Ishikawa (cell line): ENCODE measurements at regions not wholly inside any gene's neighbourhood (a gene's known extent, or its start where the extent isn't known, plus 50 kb on each side); places are given as distances from the start of the nearest gene placed in this dataset.

Source experiments
- CREB1 ChIP-seq: IDR thresholded peaks from 2 replicates; pipeline ENCODE4 v1.6.1; 2012; ENCODE audit warnings: low read depth
- EGR1 ChIP-seq: IDR thresholded peaks from 2 replicates; pipeline ENCODE4 v1.6.1; 2012
- EP300 ChIP-seq: IDR thresholded peaks from 2 replicates; pipeline ENCODE4 v1.6.1; 2012; ENCODE audit warnings: borderline replicate concordance
- NFIC ChIP-seq: IDR thresholded peaks from 2 replicates; pipeline ENCODE4 v1.6.1; 2012
- RAD21 ChIP-seq: IDR thresholded peaks from 2 replicates; pipeline ENCODE4 v1.6.1; 2012; ENCODE audit warnings: low read depth
- TAF1 ChIP-seq: IDR thresholded peaks from 2 replicates; pipeline ENCODE4 v1.6.1; 2012; ENCODE audit warnings: low read depth, mild to moderate bottlenecking
- TEAD4 ChIP-seq: IDR thresholded peaks from 2 replicates; pipeline ENCODE4 v1.6.1; 2012
- YY1 ChIP-seq: IDR thresholded peaks from 2 replicates; pipeline ENCODE4 v1.6.1; 2012; ENCODE audit warnings: low read depth
- TF ChIP-seq, protein P1 (sequence below): IDR thresholded peaks from 2 replicates; pipeline ENCODE4 v1.6.1; 2012
- TF ChIP-seq, protein P2 (sequence below): IDR thresholded peaks from 2 replicates; pipeline ENCODE4 v1.6.1; 2012
- TF ChIP-seq, protein P3 (sequence below): IDR thresholded peaks from 2 replicates; pipeline ENCODE4 v1.6.1; 2012; ENCODE audit warnings: low read depth, mild to moderate bottlenecking

GRCh38 chr4:176568238-176568637, 224.5 kb downstream of the VEGFC start:
- TF ChIP-seq YY1 (no peak), TAF1 (no peak), RAD21 (no peak), NFIC (no peak), EGR1 (no peak), EP300 (no peak), CREB1 (no peak), TEAD4 (no peak)
- TF ChIP-seq, protein P1, sequence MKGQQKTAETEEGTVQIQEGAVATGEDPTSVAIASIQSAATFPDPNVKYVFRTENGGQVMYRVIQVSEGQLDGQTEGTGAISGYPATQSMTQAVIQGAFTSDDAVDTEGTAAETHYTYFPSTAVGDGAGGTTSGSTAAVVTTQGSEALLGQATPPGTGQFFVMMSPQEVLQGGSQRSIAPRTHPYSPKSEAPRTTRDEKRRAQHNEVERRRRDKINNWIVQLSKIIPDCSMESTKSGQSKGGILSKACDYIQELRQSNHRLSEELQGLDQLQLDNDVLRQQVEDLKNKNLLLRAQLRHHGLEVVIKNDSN: no peak
- TF ChIP-seq, protein P2, sequence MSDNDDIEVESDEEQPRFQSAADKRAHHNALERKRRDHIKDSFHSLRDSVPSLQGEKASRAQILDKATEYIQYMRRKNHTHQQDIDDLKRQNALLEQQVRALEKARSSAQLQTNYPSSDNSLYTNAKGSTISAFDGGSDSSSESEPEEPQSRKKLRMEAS: no peak
- TF ChIP-seq, protein P3, sequence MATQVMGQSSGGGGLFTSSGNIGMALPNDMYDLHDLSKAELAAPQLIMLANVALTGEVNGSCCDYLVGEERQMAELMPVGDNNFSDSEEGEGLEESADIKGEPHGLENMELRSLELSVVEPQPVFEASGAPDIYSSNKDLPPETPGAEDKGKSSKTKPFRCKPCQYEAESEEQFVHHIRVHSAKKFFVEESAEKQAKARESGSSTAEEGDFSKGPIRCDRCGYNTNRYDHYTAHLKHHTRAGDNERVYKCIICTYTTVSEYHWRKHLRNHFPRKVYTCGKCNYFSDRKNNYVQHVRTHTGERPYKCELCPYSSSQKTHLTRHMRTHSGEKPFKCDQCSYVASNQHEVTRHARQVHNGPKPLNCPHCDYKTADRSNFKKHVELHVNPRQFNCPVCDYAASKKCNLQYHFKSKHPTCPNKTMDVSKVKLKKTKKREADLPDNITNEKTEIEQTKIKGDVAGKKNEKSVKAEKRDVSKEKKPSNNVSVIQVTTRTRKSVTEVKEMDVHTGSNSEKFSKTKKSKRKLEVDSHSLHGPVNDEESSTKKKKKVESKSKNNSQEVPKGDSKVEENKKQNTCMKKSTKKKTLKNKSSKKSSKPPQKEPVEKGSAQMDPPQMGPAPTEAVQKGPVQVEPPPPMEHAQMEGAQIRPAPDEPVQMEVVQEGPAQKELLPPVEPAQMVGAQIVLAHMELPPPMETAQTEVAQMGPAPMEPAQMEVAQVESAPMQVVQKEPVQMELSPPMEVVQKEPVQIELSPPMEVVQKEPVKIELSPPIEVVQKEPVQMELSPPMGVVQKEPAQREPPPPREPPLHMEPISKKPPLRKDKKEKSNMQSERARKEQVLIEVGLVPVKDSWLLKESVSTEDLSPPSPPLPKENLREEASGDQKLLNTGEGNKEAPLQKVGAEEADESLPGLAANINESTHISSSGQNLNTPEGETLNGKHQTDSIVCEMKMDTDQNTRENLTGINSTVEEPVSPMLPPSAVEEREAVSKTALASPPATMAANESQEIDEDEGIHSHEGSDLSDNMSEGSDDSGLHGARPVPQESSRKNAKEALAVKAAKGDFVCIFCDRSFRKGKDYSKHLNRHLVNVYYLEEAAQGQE: no peak
